ENCODE measurements at regions not wholly inside any gene's neighbourhood (a gene's known extent, or its start where the extent isn't known, plus 50 kb on each side); places are given as distances from the start of the nearest gene placed in this dataset.

DNA sequence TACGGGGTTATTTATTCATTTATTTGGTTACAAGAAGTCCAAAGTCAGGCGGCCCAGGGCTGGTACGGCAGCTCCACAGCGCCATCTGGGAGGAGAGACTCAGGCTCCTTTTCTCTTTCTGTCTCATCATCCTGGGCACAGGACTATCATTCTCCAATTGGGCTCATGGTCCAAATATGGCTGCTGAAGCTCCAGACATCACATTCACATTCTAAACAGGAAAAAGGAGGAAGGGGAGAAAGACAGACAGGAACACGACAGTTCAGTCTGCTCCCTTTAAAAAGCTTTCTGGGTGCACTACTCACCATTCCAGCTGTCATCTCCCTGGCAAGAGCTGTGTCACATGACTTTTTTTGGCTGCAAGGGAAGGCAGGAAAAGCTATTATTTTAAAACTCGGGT, 74.4 kb upstream of the PDZD8 start:
- Histone ChIP-seq H3K27ac (ENCODE audit: extremely low read length, insufficient read depth, low read length) (no peak overlapping the region), H3K4me1 (ENCODE audit: insufficient read depth, low read length) (peaks cover 17% of the 10 kb centered on the region), H4K20me1 (ENCODE audit: insufficient read depth, low read length) (no peaks in the 10 kb centered on the region), H3K9ac (ENCODE audit: insufficient read depth, low read depth, low read length) (no peak overlapping the region), H3K79me2 (ENCODE audit: insufficient read depth, low read length) (no peaks in the 10 kb centered on the region), H3K4me3 (replicated peaks in 1 of 3; ENCODE audit: insufficient read depth in 1 of 3, low read depth in 2 of 3, low read length in 3 of 3) (no peak overlapping the region), H2AFZ (ENCODE audit: low read length) (no peak overlapping the region), H3K27me3 (ENCODE audit: control insufficient read depth in 1 of 2, insufficient read depth in 2 of 2, low read length in 2 of 2) (no peaks in the 10 kb centered on the region), H3K9me3 (ENCODE audit: low read length) (peaks cover 9% of the 10 kb centered on the region; the same call in 1 of the 2 replicates), H3K4me2 (ENCODE audit: low read depth, low read length) (peak overlapping the region; percentile 32; the same call in 1 of the 2 replicates), H3K36me3 (replicated peaks in 1 of 2; ENCODE audit: control insufficient read depth in 1 of 2, insufficient read depth in 2 of 2, low read length in 2 of 2) (no peaks in the 10 kb centered on the region)
- POLR2A ChIA-PET = no interaction called here
- 21% methylated on average over 5 of the region's 6 CpGs for WGBS (ENCODE audit: low lambda C conversion rate)
- ATAC-seq (peak; percentile 80), DNase-seq (ENCODE audit: low spot score) (no peak), FAIRE-seq (no peak)
- in situ Hi-C loops (cut with HindIII; ENCODE audit: extremely low pct_ligation_motif_present, low pct_unique_long_range_greater_than_20kb) = loop anchor here (10.0 kb wide), 1 partner anchor 225 kb away; no protein-coding TSS in a partner anchor
- no TSS peak for BruUV-seq (replicated peaks)
- TF ChIP-seq, protein P1, sequence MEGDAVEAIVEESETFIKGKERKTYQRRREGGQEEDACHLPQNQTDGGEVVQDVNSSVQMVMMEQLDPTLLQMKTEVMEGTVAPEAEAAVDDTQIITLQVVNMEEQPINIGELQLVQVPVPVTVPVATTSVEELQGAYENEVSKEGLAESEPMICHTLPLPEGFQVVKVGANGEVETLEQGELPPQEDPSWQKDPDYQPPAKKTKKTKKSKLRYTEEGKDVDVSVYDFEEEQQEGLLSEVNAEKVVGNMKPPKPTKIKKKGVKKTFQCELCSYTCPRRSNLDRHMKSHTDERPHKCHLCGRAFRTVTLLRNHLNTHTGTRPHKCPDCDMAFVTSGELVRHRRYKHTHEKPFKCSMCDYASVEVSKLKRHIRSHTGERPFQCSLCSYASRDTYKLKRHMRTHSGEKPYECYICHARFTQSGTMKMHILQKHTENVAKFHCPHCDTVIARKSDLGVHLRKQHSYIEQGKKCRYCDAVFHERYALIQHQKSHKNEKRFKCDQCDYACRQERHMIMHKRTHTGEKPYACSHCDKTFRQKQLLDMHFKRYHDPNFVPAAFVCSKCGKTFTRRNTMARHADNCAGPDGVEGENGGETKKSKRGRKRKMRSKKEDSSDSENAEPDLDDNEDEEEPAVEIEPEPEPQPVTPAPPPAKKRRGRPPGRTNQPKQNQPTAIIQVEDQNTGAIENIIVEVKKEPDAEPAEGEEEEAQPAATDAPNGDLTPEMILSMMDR (CRISPR knock-in tag; IDR thresholded peaks at IDR 0.05) = peak; percentile 76
- peak; percentile 50 for TF ChIP-seq SMC3 (IDR thresholded peaks at IDR 0.05; ENCODE audit: low read length)
- TF ChIP-seq, protein P2, sequence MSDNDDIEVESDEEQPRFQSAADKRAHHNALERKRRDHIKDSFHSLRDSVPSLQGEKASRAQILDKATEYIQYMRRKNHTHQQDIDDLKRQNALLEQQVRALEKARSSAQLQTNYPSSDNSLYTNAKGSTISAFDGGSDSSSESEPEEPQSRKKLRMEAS (IDR thresholded peaks at IDR 0.05) = no peak
- TF ChIP-seq ZNF124 (CRISPR knock-in tag; IDR thresholded peaks at IDR 0.05) = no peak
- no peak for TF ChIP-seq EP300 (IDR thresholded peaks at IDR 0.05; ENCODE audit: low read depth in 2 of 2, low read length in 2 of 2)
- no peak for TF ChIP-seq EP300 (CRISPR knock-in tag; IDR thresholded peaks at IDR 0.05; ENCODE audit: borderline replicate concordance)
- TF ChIP-seq, protein P3, sequence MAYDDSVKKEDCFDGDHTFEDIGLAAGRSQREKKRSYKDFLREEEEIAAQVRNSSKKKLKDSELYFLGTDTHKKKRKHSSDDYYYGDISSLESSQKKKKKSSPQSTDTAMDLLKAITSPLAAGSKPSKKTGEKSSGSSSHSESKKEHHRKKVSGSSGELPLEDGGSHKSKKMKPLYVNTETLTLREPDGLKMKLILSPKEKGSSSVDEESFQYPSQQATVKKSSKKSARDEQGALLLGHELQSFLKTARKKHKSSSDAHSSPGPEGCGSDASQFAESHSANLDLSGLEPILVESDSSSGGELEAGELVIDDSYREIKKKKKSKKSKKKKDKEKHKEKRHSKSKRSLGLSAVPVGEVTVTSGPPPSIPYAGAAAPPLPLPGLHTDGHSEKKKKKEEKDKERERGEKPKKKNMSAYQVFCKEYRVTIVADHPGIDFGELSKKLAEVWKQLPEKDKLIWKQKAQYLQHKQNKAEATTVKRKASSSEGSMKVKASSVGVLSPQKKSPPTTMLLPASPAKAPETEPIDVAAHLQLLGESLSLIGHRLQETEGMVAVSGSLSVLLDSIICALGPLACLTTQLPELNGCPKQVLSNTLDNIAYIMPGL (CRISPR knock-in tag; IDR thresholded peaks at IDR 0.05; ENCODE audit: borderline replicate concordance in 1 of 2, low read depth in 1 of 2) = 0 out of 4 replicates have a peak, but pooled peaks of 1 of the 2 experiments have one; percentile 39
- TF ChIP-seq, protein P4, sequence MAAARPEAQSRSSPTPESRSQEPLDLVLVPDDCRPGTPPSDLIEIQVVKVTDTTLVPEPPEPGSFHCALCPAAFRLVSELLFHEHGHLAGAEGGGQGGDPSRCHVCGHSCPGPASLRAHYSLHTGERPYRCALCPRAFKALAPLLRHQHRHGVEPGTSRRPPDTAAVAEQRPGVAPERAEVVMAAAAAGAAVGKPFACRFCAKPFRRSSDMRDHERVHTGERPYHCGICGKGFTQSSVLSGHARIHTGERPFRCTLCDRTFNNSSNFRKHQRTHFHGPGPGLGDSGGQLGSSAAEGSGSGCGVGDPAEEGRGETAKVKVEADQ (CRISPR knock-in tag; IDR thresholded peaks at IDR 0.05; ENCODE audit: borderline replicate concordance) = no peak
- no peak for TF ChIP-seq TEAD3 (CRISPR knock-in tag; optimal IDR thresholded peaks at IDR 0.05; ENCODE audit: borderline replicate concordance)
- peak; percentile 22 for TF ChIP-seq XRCC5 (optimal IDR thresholded peaks at IDR 0.05; ENCODE audit: low read length)
- peak; percentile 79 for TF ChIP-seq STAG1 (CRISPR knock-in tag; IDR thresholded peaks at IDR 0.05)
- intact Hi-C loops (cut with micrococcal nuclease; ENCODE audit: unreplicated experiment) = loop anchor here (1.0 kb wide), 2 partner anchors 222 to 233 kb away; no protein-coding TSS in a partner anchor
- CTCF ChIA-PET (ENCODE audit: low intra/inter-chr PET ratio, low total read pairs) = interaction anchor here (1.3 to 2.7 kb wide), 2 partner anchors 223 to 233 kb away, joined by 5 to 32 read pairs; no protein-coding TSS in a partner anchor

All from HepG2 (cell line).